Activated naive CD4-positive, alpha-beta T cell treated with Interleukin-2 at 50 U/mL for 16 hours (primary cell): ENCODE measurements at regions not wholly inside any gene's neighbourhood (a gene's known extent, or its start where the extent isn't known, plus 50 kb on each side); places are given as distances from the start of the nearest gene placed in this dataset.

Experiments
- DNase-seq: peaks from one replicate; pipeline ENCODE4 v3.0.0-alpha.2; 2020

DNA sequence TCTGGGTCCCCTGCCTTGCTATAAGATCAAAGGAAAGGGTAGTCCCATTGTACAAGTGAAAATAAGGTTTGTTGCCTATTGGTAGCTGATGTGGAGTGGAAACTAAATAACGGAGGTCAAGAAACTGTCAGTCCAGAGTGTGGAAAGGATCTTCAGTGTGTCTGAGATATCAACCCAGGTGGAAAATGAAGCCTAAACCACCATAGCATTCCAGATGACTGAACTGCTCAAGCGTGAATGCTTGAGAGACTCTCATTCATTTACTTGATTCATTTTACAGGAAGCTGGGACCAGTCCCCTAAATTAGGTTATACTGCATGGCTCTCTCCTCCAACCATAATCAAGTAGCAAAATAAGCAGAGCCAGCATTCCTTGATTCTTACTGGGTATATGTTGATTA lies 116.0 kb upstream of the SLC28A3 start:
- DNase-seq: no peak

GRCh38 chr9:84460695-84461094 lies 120.1 kb upstream of the SLC28A3 start:
- no peak for DNase-seq

GRCh38 chr9:84463272-84463671 lies 122.7 kb upstream of the SLC28A3 start:
- no peak for DNase-seq

- no peak for DNase-seq
These were observed 126.2 kb upstream of the SLC28A3 start for GRCh38 chr9:84466580-84467285.

- DNase-seq: no peak
These were observed 131.3 kb upstream of the SLC28A3 start for GRCh38 chr9:84471816-84472215.

GRCh38 chr9:84478996-84479395 lies 138.4 kb upstream of the SLC28A3 start:
- DNase-seq: no peak

DNA sequence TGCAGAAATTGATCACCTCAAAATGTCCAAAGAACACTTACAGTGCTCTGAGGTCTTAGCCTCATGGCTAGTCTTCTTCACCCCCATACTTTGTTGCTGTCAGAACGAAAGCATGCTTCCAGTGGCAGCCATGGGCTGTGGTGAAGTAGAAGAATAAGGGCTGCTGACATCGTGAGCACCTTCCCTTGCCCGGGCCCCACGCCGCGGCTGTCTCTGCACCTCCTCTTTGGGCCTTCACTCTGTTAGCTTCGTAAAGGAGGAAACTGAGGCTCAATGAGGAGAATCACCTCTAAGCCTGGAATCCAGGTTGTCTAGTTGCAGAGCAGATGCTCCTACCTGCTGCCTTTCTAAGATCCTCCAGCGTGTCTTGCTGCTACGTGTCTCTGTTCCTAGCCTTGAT lies 139.5 kb upstream of the SLC28A3 start:
- DNase-seq: no peak

- DNase-seq: no peak
These were observed 140.7 kb upstream of the SLC28A3 start for GRCh38 chr9:84481231-84481630.

- no peak for DNase-seq
These were observed 141.2 kb upstream of the SLC28A3 start for GRCh38 chr9:84481636-84482218.

GRCh38 chr9:84482607-84483006 lies 142.0 kb upstream of the SLC28A3 start:
- no peak for DNase-seq

GRCh38 chr9:84484172-84484571 lies 143.6 kb upstream of the SLC28A3 start:
- no peak for DNase-seq

DNA sequence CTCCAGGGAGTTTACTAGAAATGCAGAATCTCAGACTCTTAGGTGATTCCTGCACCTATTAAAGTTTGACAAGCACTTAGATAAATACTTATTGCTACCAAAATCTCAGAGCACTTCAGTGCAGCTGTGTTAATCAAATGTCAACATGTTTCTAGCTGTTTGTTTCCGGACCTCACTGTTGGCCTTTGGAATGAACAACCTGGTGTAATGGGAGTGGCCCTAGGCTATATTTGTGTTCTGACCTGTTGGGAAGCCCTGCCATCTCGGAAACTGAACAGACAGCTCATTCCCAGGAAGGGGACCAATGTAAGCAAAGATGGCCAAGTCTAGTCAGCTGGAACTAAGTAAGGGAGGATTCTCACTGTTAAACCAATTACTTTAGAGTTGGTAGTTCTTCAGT lies 145.0 kb upstream of the SLC28A3 start:
- no peak for DNase-seq

GRCh38 chr9:84486663-84487062 lies 146.1 kb upstream of the SLC28A3 start:
- no peak for DNase-seq

DNA sequence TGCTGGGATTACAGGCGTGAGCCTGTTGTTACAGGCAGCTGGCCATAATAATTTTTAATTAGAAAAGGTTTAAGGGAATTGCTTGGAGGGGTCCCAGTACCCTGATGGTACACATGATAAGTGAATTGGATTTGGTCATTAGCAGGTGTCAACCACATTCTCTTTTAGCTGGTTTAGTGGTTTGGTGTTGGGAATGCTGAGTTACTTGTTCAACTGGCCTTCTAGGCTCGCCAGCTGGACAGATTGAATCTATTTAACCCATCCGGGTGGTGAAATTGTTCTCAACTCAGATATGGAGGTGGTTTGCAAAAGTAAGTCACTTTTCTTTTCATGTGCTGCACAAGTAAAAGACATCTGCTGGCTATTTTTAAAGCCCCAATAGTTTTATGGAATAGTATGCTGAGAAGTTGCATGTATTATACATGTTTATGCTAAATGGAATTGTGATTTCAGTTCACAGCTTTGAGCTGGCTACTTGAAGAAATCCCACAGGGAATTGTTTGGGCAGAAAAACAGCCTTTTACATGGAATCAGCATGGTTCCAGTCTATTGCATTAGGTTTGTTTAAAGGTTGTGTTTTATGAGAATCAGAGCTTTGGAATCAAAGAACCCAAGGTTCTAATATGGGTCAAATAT lies 149.8 kb upstream of the SLC28A3 start:
- no peak for DNase-seq

GRCh38 chr9:84490842-84491325 lies 150.3 kb upstream of the SLC28A3 start:
- DNase-seq: no peak

DNA sequence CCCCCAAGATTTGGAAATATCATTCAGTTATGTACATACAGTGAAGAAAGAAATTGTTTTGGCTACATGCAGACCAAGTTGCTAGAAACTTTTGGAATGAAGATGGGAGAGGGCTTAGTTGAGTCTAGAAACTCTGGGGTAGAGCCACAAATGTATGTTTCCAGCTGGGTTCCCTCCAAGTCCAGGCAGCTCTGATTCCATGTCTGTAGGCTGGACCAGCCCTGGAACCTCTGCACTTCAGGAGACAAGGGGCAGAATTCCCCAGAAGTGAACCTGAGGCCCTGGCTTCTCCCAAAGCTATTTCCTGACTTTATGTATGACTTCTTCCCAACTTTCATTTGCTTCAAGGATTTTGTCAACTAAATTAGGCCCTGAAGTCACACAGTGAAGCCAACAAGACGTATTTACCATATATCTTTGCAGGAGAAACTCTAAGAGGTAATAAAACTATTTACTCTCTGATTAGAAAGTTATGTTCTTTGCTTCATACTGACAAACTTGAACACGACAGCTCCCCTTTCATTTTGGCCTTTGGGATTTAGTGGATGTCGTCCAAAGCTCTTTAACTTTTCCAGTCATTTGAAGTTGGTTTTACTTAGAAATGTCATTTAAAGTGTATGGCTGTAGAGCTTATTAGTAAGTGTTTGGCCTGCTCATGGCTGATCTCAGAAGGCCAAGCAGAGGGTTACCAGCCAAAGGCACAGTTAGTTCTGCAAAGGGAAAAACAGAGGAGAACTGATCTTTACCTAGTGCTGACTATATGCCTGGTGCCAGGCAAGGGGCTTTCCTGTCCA lies 152.0 kb upstream of the SLC28A3 start:
- no peak for DNase-seq

- DNase-seq: no peak
These were observed 152.9 kb upstream of the SLC28A3 start for GRCh38 chr9:84493284-84493947.

DNA sequence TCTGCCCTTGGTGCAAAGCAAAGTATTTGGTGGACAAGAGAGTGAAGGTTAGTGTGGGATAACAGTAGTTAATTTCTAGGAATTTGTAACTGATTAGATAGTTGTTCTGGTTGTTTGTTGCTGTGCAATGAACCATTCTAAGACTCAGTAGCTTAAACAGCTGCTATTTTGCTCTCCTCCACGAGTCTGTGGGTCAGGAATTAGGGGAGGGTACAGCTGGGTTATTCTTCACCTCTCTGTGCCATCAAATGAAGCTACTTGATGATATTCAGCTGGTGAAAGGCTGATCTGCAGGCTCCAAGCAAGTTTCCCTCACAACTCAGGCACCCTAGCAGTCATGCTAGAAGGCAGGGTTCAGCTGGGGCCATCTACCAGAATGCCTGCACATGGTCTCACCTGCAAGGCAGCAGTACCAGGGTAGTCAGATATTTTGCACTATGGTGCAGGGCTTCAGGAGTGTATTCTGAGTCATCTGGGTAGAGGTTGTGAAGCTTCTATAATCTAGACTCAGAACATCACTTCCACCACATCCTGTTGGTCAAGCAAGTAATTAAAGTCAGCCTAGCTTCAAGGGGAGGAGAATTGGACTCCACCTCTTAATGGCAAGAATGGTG lies 159.5 kb upstream of the SLC28A3 start:
- no peak for DNase-seq

- DNase-seq: no peak
These were observed 160.3 kb upstream of the SLC28A3 start for GRCh38 chr9:84500826-84501225.

DNA sequence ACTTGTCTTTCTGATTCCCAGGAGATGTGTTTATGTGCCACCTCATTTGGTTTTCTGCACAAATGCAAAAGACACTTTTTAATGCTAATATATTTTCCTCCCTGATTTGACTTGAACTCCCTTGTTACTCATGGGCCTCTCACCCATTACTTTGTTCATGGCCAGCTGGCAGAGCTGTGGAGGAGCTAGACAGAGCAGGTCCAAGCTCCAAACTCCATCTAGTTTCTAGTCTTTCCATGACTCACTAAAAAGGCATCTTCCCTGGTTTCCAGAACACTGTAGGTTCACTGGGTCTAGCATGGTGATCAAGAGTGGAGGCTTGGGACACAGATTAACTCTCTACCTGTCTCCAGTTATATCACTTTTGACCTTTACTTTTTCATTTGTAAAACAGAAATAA lies 161.0 kb upstream of the SLC28A3 start:
- DNase-seq: no peak

DNA sequence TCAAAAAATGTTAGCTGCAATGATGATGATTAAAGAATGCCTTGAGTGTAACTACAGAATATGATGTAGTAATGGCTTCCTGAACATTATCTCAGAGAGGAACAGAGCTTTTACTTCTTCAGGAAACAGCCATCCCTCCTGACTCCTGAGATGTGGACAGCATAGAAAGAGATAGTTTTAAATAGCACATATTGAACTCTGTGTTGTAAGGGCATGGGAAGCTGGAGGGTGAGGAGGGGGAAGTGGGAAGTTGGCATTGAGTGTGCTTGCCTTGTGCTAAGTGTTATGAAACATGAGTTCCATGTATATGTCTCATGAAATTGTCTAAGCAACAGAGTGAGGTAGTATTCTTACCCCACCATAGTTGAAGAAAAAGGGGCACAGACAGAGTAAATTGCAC lies 161.5 kb upstream of the SLC28A3 start:
- no peak for DNase-seq

- DNase-seq: no peak
These were observed 163.8 kb upstream of the SLC28A3 start for GRCh38 chr9:84504360-84504759.

GRCh38 chr9:84511651-84512050 lies 157.9 kb upstream of the NTRK2 start:
- DNase-seq: no peak
